Erythroblast (primary cell): ENCODE measurements at regions not wholly inside any gene's neighbourhood (a gene's known extent, or its start where the extent isn't known, plus 50 kb on each side); places are given as distances from the start of the nearest gene placed in this dataset.

Experiments used
- GATA1 ChIP-seq: IDR thresholded peaks from 2 replicates; pipeline ENCODE4 v1.6.1; 2011; ENCODE audit warnings: low read depth, mild to moderate bottlenecking, control low read depth, low read length, moderate library complexity
- POLR2A ChIP-seq: IDR thresholded peaks from 2 replicates; pipeline ENCODE4 v1.6.1; 2011; ENCODE audit warnings: mild to moderate bottlenecking, low read length

GRCh38 chr3:95271395-95271794 is 1208.5 kb downstream of the NSUN3 start:
- TF ChIP-seq POLR2A (no peak), GATA1 (no peak)
